Skin of body (tissue), 1 donor: ENCODE measurements at regions not wholly inside any gene's neighbourhood (a gene's known extent, or its start where the extent isn't known, plus 50 kb on each side); places are given as distances from the start of the nearest gene placed in this dataset.
"Not testable (repeated sequence)": the region's sequence is repeated elsewhere in the genome, so short reads cannot be mapped to it uniquely, and the experiment has no call there.

Experiments
- DNase-seq: peaks from one replicate; lab custom pipeline; 2025; lab: John Stamatoyannopoulos, UW

- DNase-seq: peak; percentile 2
Measured at GRCh38 chr3:18988614-18989229, 159.6 kb upstream of the KCNH8 start.

- no peak for DNase-seq
Measured at GRCh38 chr3:18987862-18988447, 160.4 kb upstream of the KCNH8 start.

- no peak for DNase-seq
Measured at GRCh38 chr3:18987070-18987469, 161.2 kb upstream of the KCNH8 start.

GRCh38 chr3:18982920-18983319 is 165.4 kb upstream of the KCNH8 start:
- no peak for DNase-seq

GRCh38 chr3:18976102-18976501 is 172.2 kb upstream of the KCNH8 start:
- DNase-seq: not testable (repeated sequence)

GRCh38 chr3:18968120-18968519 is 180.2 kb upstream of the KCNH8 start:
- DNase-seq: no peak

- no peak for DNase-seq
Measured at GRCh38 chr3:18965781-18966180, 182.5 kb upstream of the KCNH8 start.

GRCh38 chr3:18964640-18965039 is 183.7 kb upstream of the KCNH8 start:
- no peak for DNase-seq

- DNase-seq: no peak
Measured at GRCh38 chr3:18951333-18951732, 197.0 kb upstream of the KCNH8 start.

- no peak for DNase-seq
Measured at GRCh38 chr3:18946524-18946923, 201.8 kb upstream of the KCNH8 start.

GRCh38 chr3:18937574-18937973 is 210.7 kb upstream of the KCNH8 start:
- no peak for DNase-seq

- no peak for DNase-seq
Measured at GRCh38 chr3:18919158-18919557, 229.2 kb upstream of the KCNH8 start.

GRCh38 chr3:18917923-18918322 is 230.4 kb upstream of the KCNH8 start:
- DNase-seq: no peak

- DNase-seq: no peak
Measured at GRCh38 chr3:18902081-18902793, 246.1 kb upstream of the KCNH8 start.

- DNase-seq: no peak
Measured at GRCh38 chr3:18901571-18901970, 246.7 kb upstream of the KCNH8 start.

GRCh38 chr3:18900994-18901393 is 247.3 kb upstream of the KCNH8 start:
- no peak for DNase-seq

GRCh38 chr3:18898911-18899310 is 249.4 kb upstream of the KCNH8 start:
- no peak for DNase-seq

GRCh38 chr3:18892756-18893155 is 255.6 kb upstream of the KCNH8 start:
- no peak for DNase-seq

GRCh38 chr3:18892047-18892446 is 256.3 kb upstream of the KCNH8 start:
- no peak for DNase-seq

GRCh38 chr3:18891641-18892040 is 256.7 kb upstream of the KCNH8 start:
- no peak for DNase-seq

GRCh38 chr3:18890449-18890848 is 257.9 kb upstream of the KCNH8 start:
- DNase-seq: no peak

GRCh38 chr3:18888819-18889218 is 259.5 kb upstream of the KCNH8 start:
- no peak for DNase-seq

- DNase-seq: no peak
Measured at GRCh38 chr3:18888370-18888769, 259.9 kb upstream of the KCNH8 start.
